ENCODE measurements at regions not wholly inside any gene's neighbourhood (a gene's known extent, or its start where the extent isn't known, plus 50 kb on each side); places are given as distances from the start of the nearest gene placed in this dataset.

- no peak overlapping the region for H3K27ac ChIP-seq
- TF ChIP-seq POLR2AphosphoS5 (IDR thresholded peaks at IDR 0.05; ENCODE audit: insufficient read depth in 1 of 2, low read depth in 1 of 2), result no peak
- no peak for TF ChIP-seq CTCF (IDR thresholded peaks at IDR 0.05)
- no peak for TF ChIP-seq POLR2A (IDR thresholded peaks at IDR 0.05)
- DNase-seq (ENCODE audit: extremely low spot score in 2 of 2), result no peak
- H3K4me3 ChIP-seq, result no peak overlapping the region
- H3K36me3 ChIP-seq, result no peaks in the 10 kb centered on the region
- intact Hi-C loops (cut with DNase I), result no loop called here
- H3K9me3 ChIP-seq, result no peaks in the 10 kb centered on the region
- no peaks in the 10 kb centered on the region for H3K27me3 ChIP-seq
- H3K4me1 ChIP-seq, result no peaks in the 10 kb centered on the region
Measured at GRCh38 chr4:156248917-156249316, 295.3 kb upstream of the CTSO start.

- Histone ChIP-seq H3K4me3 (no peak overlapping the region), H3K9me3 (no peaks in the 10 kb centered on the region), H3K27me3 (no peaks in the 10 kb centered on the region), H3K27ac (no peak overlapping the region), H3K4me1 (no peaks in the 10 kb centered on the region), H3K36me3 (no peaks in the 10 kb centered on the region)
- intact Hi-C loops (cut with DNase I), result no loop called here
- TF ChIP-seq POLR2AphosphoS5 (IDR thresholded peaks at IDR 0.05; ENCODE audit: insufficient read depth in 1 of 2, low read depth in 1 of 2), result no peak
- no peak for TF ChIP-seq CTCF (IDR thresholded peaks at IDR 0.05)
- no peak for TF ChIP-seq POLR2A (IDR thresholded peaks at IDR 0.05)
- DNase-seq (ENCODE audit: extremely low spot score in 2 of 2), result no peak
Measured at GRCh38 chr4:156247470-156247869, 293.8 kb upstream of the CTSO start.

GRCh38 chr4:156243015-156243414, 289.3 kb upstream of the CTSO start:
- Histone ChIP-seq H3K27ac (no peak overlapping the region), H3K27me3 (no peaks in the 10 kb centered on the region), H3K9me3 (no peaks in the 10 kb centered on the region), H3K36me3 (no peaks in the 10 kb centered on the region), H3K4me3 (no peak overlapping the region), H3K4me1 (no peaks in the 10 kb centered on the region)
- intact Hi-C loops (cut with DNase I), result no loop called here
- no peak for DNase-seq (ENCODE audit: extremely low spot score in 2 of 2)
- TF ChIP-seq POLR2AphosphoS5 (IDR thresholded peaks at IDR 0.05; ENCODE audit: insufficient read depth in 1 of 2, low read depth in 1 of 2) (no peak), POLR2A (IDR thresholded peaks at IDR 0.05) (no peak), CTCF (IDR thresholded peaks at IDR 0.05) (no peak)

GRCh38 chr4:156242390-156242789, 288.7 kb upstream of the CTSO start:
- no peak for TF ChIP-seq POLR2A (IDR thresholded peaks at IDR 0.05)
- TF ChIP-seq CTCF (IDR thresholded peaks at IDR 0.05), result no peak
- TF ChIP-seq POLR2AphosphoS5 (IDR thresholded peaks at IDR 0.05; ENCODE audit: insufficient read depth in 1 of 2, low read depth in 1 of 2), result no peak

GRCh38 chr4:156241896-156242295, 288.2 kb upstream of the CTSO start:
- no peaks in the 10 kb centered on the region for H3K9me3 ChIP-seq
- H3K27ac ChIP-seq, result no peak overlapping the region
- H3K36me3 ChIP-seq, result no peaks in the 10 kb centered on the region
- no peak overlapping the region for H3K4me3 ChIP-seq
- H3K27me3 ChIP-seq, result no peaks in the 10 kb centered on the region
- TF ChIP-seq POLR2AphosphoS5 (IDR thresholded peaks at IDR 0.05; ENCODE audit: insufficient read depth in 1 of 2, low read depth in 1 of 2) (no peak), POLR2A (IDR thresholded peaks at IDR 0.05) (no peak), CTCF (IDR thresholded peaks at IDR 0.05) (no peak)
- H3K4me1 ChIP-seq, result no peaks in the 10 kb centered on the region
- DNase-seq (ENCODE audit: extremely low spot score in 2 of 2), result no peak
- intact Hi-C loops (cut with DNase I), result no loop called here

More at GRCh38 chr4:156242390-156242789, 288.7 kb upstream of the CTSO start:
- H3K27ac ChIP-seq, result no peak overlapping the region
- intact Hi-C loops (cut with DNase I), result no loop called here
- H3K27me3 ChIP-seq, result no peaks in the 10 kb centered on the region
- DNase-seq (ENCODE audit: extremely low spot score in 2 of 2), result no peak
- H3K9me3 ChIP-seq, result no peaks in the 10 kb centered on the region
- no peak overlapping the region for H3K4me3 ChIP-seq
- no peaks in the 10 kb centered on the region for H3K36me3 ChIP-seq
- H3K4me1 ChIP-seq, result no peaks in the 10 kb centered on the region
